ENCODE measurements at regions not wholly inside any gene's neighbourhood (a gene's known extent, or its start where the extent isn't known, plus 50 kb on each side); places are given as distances from the start of the nearest gene placed in this dataset.
A peak's percentile ranks its signal among the peaks of the same experiment; 100 is the strongest.
"Not testable (repeated sequence)": the region's sequence is repeated elsewhere in the genome, so short reads cannot be mapped to it uniquely, and the experiment has no call there.

- DNase-seq = peak; percentile 40
Observed at GRCh38 chr10:123380491-123381085, 226.4 kb downstream of the BUB3 start.

GRCh38 chr10:123381224-123381623 is 227.0 kb downstream of the BUB3 start:
- DNase-seq = no peak

GRCh38 chr10:123382491-123382890 is 228.3 kb downstream of the BUB3 start:
- DNase-seq = no peak

- DNase-seq = no peak
Observed at GRCh38 chr10:123385508-123386080, 231.4 kb downstream of the BUB3 start.

- no peak for DNase-seq
Observed at GRCh38 chr10:123389520-123389919, 235.3 kb downstream of the BUB3 start.

- no peak for DNase-seq
Observed at GRCh38 chr10:123390332-123390731, 236.1 kb downstream of the BUB3 start.

- no peak for DNase-seq
Observed at GRCh38 chr10:123390874-123391273, 236.7 kb downstream of the BUB3 start.

- peak; percentile 10 for DNase-seq
Observed at GRCh38 chr10:123391275-123392028, 237.2 kb downstream of the BUB3 start.

- DNase-seq = no peak
Observed at GRCh38 chr10:123392182-123392963, 238.2 kb downstream of the BUB3 start.

GRCh38 chr10:123393170-123393569 is 239.0 kb downstream of the BUB3 start:
- no peak for DNase-seq

GRCh38 chr10:123394382-123394781 is 240.2 kb downstream of the BUB3 start:
- DNase-seq = no peak

GRCh38 chr10:123395234-123395633 is 241.0 kb downstream of the BUB3 start:
- not testable (repeated sequence) for DNase-seq

- no peak for DNase-seq
Observed at GRCh38 chr10:123395906-123396305, 241.7 kb downstream of the BUB3 start.

GRCh38 chr10:123398180-123398591 is 244.0 kb downstream of the BUB3 start:
- DNase-seq = peak; percentile 13

- DNase-seq = no peak
Observed at GRCh38 chr10:123398756-123399155, 244.6 kb downstream of the BUB3 start.

- DNase-seq = no peak
Observed at GRCh38 chr10:123399276-123399839, 245.2 kb downstream of the BUB3 start.

- no peak for DNase-seq
Observed at GRCh38 chr10:123402021-123402420, 247.8 kb downstream of the BUB3 start.

- DNase-seq = no peak
Observed at GRCh38 chr10:123402656-123403055, 248.5 kb downstream of the BUB3 start.

- no peak for DNase-seq
Observed at GRCh38 chr10:123404357-123404756, 250.2 kb downstream of the BUB3 start.

GRCh38 chr10:123408660-123409059 is 254.5 kb downstream of the BUB3 start:
- no peak for DNase-seq

GRCh38 chr10:123409426-123409825 is 255.2 kb downstream of the BUB3 start:
- peak; percentile 87 for DNase-seq

GRCh38 chr10:123409884-123410283 is 255.7 kb downstream of the BUB3 start:
- no peak for DNase-seq

- DNase-seq = no peak
Observed at GRCh38 chr10:123413353-123413752, 252.8 kb upstream of the GPR26 start.

All from tongue (tissue), 1 donor.